Lower leg skin (tissue), 4 donors: ENCODE measurements at regions not wholly inside any gene's neighbourhood (a gene's known extent, or its start where the extent isn't known, plus 50 kb on each side); places are given as distances from the start of the nearest gene placed in this dataset.

Source experiments
- DNase-seq, 2 donors: peaks; one replicate each; pipeline ENCODE4 v3.0.0-alpha.2; 2019; ENCODE audit warnings: low spot score in 2 of 2
- H3K4me3 ChIP-seq: fragments of 200-600 bp; sonication (generic); 2 replicates; pipeline ENCODE4 v1.5.1; 2017; ENCODE audit warnings: mild to moderate bottlenecking, low read depth; ENCODE audit not compliant: poor library complexity, severe bottlenecking
- POLR2A ChIP-seq, 2 donors: fragments of 450-650 bp; IDR thresholded peaks; one replicate each; pipeline ENCODE4 v1.6.1; 2016 to 2017; ENCODE audit warnings: antibody characterized with exemption in 2 of 2, mild to moderate bottlenecking in 1 of 2, moderate library complexity in 1 of 2
- WGBS, 2 donors: methylation state at CpG; one replicate each; pipeline ENCODE4 v1.1.5; 2018; 5-methylcytosine and 5-hydroxymethylcytosine counted together
- intact Hi-C: fragments of 100-400 bp; cut with DNase I; formaldehyde crosslinking; loops from one replicate; pipeline ENCODE4 v1.15.0; 2023; ENCODE audit warnings: low total_unique reads
- TF ChIP-seq, protein P1 (sequence below), 3 donors: fragments of 450-650 bp; IDR thresholded peaks; one replicate each; pipeline ENCODE4 v1.5.1; 2016; ENCODE audit warnings: antibody characterized with exemption in 3 of 3, mild to moderate bottlenecking in 3 of 3, moderate library complexity in 2 of 3

GRCh38 chr13:46996316-46997030 lies 99.6 kb upstream of the HTR2A start:
- no peak overlapping the region for H3K4me3 ChIP-seq
- intact Hi-C loops: no loop called here
- DNase-seq: no peak
- TF ChIP-seq, protein P1, sequence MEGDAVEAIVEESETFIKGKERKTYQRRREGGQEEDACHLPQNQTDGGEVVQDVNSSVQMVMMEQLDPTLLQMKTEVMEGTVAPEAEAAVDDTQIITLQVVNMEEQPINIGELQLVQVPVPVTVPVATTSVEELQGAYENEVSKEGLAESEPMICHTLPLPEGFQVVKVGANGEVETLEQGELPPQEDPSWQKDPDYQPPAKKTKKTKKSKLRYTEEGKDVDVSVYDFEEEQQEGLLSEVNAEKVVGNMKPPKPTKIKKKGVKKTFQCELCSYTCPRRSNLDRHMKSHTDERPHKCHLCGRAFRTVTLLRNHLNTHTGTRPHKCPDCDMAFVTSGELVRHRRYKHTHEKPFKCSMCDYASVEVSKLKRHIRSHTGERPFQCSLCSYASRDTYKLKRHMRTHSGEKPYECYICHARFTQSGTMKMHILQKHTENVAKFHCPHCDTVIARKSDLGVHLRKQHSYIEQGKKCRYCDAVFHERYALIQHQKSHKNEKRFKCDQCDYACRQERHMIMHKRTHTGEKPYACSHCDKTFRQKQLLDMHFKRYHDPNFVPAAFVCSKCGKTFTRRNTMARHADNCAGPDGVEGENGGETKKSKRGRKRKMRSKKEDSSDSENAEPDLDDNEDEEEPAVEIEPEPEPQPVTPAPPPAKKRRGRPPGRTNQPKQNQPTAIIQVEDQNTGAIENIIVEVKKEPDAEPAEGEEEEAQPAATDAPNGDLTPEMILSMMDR (IDR thresholded peaks at IDR 0.05): no peak
- no peak for TF ChIP-seq POLR2A (IDR thresholded peaks at IDR 0.05)
- 78 to 81% methylated on average over 4 of the region's 4 CpGs for WGBS, 2 donors

DNA sequence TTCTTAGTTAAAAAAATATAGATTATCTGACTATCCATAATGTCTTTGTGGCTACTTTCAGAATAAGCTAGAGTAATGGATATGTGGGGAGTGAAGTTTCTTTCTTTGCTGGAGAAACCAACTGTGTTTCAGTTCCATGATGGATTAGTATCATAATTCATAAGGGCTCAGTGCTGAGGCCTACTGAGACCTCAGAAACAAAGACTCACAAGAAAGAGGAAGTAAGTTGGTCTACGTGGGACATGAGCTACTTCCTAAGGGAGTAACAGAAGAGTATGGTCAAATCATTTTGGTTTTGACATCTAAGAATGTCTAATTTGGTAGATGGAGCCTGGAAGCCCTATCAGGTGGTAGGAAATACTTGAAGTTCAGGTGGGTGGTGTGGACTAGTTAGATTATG lies 99.0 kb upstream of the HTR2A start:
- TF ChIP-seq, protein P1 (IDR thresholded peaks at IDR 0.05): no peak
- TF ChIP-seq POLR2A (IDR thresholded peaks at IDR 0.05): no peak
- no peak overlapping the region for H3K4me3 ChIP-seq
- no peak for DNase-seq
- 64 to 67% methylated on average over 1 of the region's 1 CpG for WGBS, 2 donors
- intact Hi-C loops: no loop called here

DNA sequence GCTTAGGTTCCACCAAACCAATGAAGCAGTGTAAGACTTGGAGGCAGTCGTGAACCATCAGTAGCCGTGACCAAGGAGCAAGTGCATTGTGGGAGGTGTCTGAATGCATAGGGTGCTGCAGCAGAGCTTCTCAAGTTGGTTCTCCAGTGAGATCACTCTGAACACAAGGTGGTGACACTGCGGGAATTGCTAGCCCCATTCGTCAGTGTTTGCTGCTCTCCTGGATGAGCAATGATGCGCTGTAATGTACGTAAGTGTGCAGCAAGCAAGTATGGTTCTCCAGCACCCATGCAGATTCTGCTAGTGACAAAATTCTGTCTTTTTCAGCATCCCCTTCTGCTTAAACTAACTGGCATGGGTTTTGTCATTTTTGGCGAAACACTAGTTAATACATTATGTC lies 97.6 kb upstream of the HTR2A start:
- DNase-seq: no peak
- intact Hi-C loops: no loop called here
- TF ChIP-seq, protein P1 (IDR thresholded peaks at IDR 0.05): no peak
- TF ChIP-seq POLR2A (IDR thresholded peaks at IDR 0.05): no peak
- H3K4me3 ChIP-seq: no peak overlapping the region
- 89 to 94% methylated on average over 7 of the region's 7 CpGs for WGBS, 2 donors

DNA sequence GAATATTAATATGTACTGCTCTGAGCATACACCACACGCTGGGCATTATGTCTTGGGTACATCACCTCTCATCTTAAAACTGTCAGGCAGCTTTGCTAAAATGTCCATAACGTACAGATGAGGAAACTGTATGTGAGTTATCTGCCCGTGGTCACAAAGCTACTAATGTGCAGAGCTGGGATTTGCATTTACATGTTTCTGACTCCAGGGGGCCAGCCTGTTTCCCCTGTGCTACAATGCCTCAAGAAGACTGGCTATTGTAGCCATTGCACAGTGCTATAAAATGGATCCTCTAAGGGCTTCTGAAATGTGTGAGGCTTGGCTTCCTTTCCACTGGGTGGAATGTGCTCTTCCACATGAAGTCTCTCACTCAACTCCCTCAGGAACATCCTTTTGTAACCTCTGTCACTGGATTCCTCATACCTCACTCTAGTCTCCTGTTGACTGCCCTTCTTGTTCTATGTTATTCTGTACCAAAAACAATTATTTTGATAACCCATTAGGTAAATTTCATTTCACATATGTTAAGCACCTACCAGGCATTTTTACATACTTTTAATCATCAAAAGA lies 95.6 kb upstream of the HTR2A start:
- DNase-seq: no peak
- 83 to 89% methylated on average over 3 of the region's 3 CpGs for WGBS, 2 donors
- H3K4me3 ChIP-seq: no peak overlapping the region
- no peak for TF ChIP-seq POLR2A (IDR thresholded peaks at IDR 0.05)
- TF ChIP-seq, protein P1 (IDR thresholded peaks at IDR 0.05): no peak
- intact Hi-C loops: no loop called here

GRCh38 chr13:46983881-46984280 lies 87.0 kb upstream of the HTR2A start:
- no peak overlapping the region for H3K4me3 ChIP-seq
- no peak for DNase-seq
- TF ChIP-seq, protein P1 (IDR thresholded peaks at IDR 0.05): no peak
- TF ChIP-seq POLR2A (IDR thresholded peaks at IDR 0.05): no peak
- 71 to 88% methylated on average over 1 of the region's 1 CpG for WGBS, 2 donors
- intact Hi-C loops: no loop called here
